Medulla oblongata (tissue), 1 donor: ENCODE measurements at regions not wholly inside any gene's neighbourhood (a gene's known extent, or its start where the extent isn't known, plus 50 kb on each side); places are given as distances from the start of the nearest gene placed in this dataset.

ENCODE experiments used
- DNase-seq: peaks from one replicate; pipeline ENCODE4 v3.0.0-alpha.2; 2015; ENCODE audit errors: extremely low spot score

- DNase-seq = no peak
Observed at GRCh38 chrY:21370494-21370893, 140.6 kb upstream of the RBMY1B start.

GRCh38 chrY:21394116-21394515 lies 117.0 kb upstream of the RBMY1B start:
- no peak for DNase-seq

- DNase-seq = peak; percentile 29
Observed at GRCh38 chrY:21422221-21422620, 88.9 kb upstream of the RBMY1B start.

- DNase-seq = peak; percentile 14
Observed at GRCh38 chrY:21440536-21440935, 70.6 kb upstream of the RBMY1B start.

GRCh38 chrY:21453644-21454043 lies 57.5 kb upstream of the RBMY1B start:
- no peak for DNase-seq

GRCh38 chrY:21454133-21454532 lies 57.0 kb upstream of the RBMY1B start:
- DNase-seq = no peak

GRCh38 chrY:21459648-21460047 lies 51.5 kb upstream of the RBMY1B start:
- DNase-seq = no peak
